HG03354 (cell line): ENCODE measurements at regions not wholly inside any gene's neighbourhood (a gene's known extent, or its start where the extent isn't known, plus 50 kb on each side); places are given as distances from the start of the nearest gene placed in this dataset.

Experiments
- ATAC-seq: cut with Tn5 transposase; IDR thresholded peaks from one replicate; pipeline ENCODE4 v1.9.1; 2021; ENCODE audit warnings: mild to moderate bottlenecking; ENCODE audit not compliant: unreplicated experiment, poor library complexity, severe bottlenecking

DNA sequence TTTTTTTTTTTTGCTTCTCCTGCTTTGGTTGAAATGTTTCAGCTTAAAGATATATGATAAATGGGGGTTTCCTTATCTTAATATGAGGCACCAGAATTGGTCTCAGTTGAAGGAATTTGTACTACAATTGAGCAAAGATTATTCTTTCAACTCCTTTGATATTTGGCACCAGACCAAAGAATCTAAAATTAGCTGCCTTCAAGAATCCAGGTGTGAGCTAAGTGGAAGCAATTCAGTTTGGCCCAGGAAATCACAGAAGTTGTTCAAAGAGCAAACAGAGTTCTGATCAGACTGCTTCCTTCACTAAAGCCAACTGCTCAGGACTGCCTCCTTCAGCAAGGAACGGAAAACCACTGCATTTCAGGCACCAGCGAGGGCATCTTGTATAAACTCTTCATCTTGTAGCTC, 68.3 kb upstream of the BCAR3 start:
- ATAC-seq, result no peak

GRCh38 chr1:93749487-93749886, 67.8 kb upstream of the BCAR3 start:
- no peak for ATAC-seq

- no peak for ATAC-seq
These were observed 64.6 kb upstream of the BCAR3 start for GRCh38 chr1:93746021-93746812.

- ATAC-seq, result no peak
These were observed 62.8 kb upstream of the BCAR3 start for GRCh38 chr1:93744299-93744988.

DNA sequence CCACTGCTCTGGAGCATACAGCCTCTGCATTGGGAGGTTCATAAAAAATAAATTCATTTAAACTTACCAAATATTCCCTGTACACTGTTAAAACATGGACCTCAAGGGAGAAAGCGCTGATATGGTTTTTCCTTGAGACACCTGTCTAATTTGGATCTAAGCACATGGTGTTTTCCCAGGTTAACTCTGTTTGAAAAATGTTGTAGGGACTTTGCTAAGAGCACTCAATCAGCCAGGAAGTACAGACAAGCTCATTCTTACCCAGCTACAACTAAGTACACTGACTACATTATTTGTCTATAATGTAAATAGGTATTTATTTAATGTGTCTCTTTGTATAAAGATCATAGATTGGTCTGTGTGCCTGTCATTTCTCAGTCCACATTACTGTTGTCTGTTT, 61.8 kb upstream of the BCAR3 start:
- ATAC-seq, result no peak

GRCh38 chr1:93740601-93741031, 59.0 kb upstream of the BCAR3 start:
- ATAC-seq, result no peak

DNA sequence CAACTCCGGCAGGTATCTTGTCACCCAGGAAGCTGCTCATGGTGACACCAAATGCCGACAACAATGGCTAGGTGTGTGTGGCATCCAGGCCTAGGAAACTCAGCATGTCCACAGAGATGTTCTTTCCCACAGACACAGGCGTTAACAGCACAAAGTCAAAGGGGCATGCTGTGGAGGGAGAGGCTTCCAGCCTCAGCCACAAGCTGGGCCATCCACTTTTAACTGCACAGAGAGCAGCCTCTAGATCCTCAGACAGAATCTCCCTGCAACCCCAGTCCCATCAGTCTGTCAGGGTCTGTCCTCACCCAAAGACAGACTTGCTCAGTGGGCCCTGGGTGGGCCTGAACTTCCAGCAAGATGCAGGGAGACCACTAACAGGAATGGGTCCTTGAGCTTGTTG, 58.5 kb upstream of the BCAR3 start:
- ATAC-seq, result no peak

DNA sequence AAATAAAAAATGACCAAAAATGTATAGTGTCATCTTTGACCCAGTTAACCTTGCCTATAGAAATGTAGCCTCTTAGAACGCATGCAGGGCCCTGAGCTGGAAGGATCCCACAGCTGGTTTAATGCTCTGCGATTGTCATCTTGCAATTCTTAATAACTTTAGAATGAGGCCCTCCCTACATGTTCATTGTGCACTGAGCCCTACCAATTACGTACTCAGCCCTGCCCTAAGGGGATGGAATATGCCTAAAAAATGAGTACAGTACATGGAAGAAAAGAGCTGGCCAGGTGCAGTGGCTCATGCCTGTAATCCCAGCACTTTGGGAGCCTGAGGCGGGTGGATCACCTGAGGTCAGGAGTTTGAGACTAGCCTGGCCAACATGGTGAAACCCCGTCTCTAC, 57.8 kb upstream of the BCAR3 start:
- no peak for ATAC-seq

DNA sequence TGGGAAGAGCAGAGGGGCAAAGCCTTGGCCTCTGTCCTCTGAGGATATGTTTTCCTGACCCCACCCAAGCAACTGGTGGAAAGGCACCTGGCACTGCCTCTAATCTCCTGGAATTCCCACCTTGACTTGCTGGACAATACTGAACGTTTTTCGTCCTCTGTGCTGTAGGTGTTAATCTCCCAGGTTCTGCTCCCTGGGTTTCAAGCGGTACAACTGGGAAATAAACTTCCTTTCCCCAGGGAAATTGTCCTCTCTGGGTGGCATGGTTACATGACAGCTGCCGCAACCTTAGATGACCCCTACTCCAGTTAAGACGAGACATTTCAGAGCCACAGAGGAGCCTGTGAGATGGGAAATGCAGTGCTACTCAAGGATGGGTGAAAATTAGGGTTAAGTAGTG, 57.3 kb upstream of the BCAR3 start:
- ATAC-seq, result no peak

DNA sequence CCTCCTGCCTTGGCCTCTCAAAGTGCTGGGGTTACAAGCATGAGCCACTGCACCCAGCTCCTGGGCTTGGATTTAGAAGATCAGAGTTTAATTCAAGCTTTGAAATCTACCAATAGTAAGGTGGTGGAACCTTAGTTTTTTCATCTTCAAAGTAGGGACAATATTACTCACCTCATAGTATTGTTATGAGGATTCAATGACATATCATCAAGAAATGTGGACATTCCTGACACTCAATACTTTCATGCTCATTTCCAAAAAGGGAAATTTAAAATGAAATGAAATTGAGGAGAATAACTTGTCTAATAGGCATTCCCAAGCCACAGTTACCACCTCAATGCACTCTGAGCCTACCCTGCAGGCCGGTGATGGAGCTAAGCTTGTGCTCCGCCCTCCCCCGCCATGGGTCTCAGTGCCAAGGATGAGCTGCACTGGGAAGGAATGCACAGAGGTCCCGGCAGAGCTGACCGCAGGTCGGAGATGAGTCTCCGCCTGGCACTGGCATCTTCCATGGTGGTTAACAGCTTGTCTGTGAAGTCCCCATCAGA, 56.5 kb upstream of the BCAR3 start:
- ATAC-seq, result no peak

- ATAC-seq, result no peak
These were observed 54.1 kb upstream of the BCAR3 start for GRCh38 chr1:93735722-93736121.

- no peak for ATAC-seq
These were observed 53.4 kb upstream of the BCAR3 start for GRCh38 chr1:93734999-93735398.

- ATAC-seq, result no peak
These were observed 51.7 kb upstream of the BCAR3 start for GRCh38 chr1:93733340-93733739.

GRCh38 chr1:93732514-93732913, 50.9 kb upstream of the BCAR3 start:
- no peak for ATAC-seq
